ENCODE measurements at regions not wholly inside any gene's neighbourhood (a gene's known extent, or its start where the extent isn't known, plus 50 kb on each side); places are given as distances from the start of the nearest gene placed in this dataset.
A peak's percentile ranks its signal among the peaks of the same experiment; 100 is the strongest.

DNA sequence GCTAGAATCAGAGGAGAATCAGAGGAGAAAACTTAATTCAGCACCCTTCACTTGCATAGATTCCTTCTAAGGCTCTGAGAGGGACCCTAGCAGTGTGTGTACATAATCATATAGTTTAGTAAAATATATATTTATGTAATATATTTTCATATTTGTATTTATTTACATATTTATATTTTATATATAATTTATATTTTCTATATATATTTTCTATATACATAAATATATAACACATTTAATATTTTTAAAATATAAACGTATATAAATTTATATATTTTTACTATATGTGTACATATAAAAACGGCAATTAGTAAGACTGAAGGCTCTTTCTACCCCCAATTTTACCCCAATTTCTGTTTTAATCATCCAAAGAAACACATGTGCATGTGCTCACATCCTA is 80.3 kb downstream of the NXPE2 start:
- TF ChIP-seq, protein P1, sequence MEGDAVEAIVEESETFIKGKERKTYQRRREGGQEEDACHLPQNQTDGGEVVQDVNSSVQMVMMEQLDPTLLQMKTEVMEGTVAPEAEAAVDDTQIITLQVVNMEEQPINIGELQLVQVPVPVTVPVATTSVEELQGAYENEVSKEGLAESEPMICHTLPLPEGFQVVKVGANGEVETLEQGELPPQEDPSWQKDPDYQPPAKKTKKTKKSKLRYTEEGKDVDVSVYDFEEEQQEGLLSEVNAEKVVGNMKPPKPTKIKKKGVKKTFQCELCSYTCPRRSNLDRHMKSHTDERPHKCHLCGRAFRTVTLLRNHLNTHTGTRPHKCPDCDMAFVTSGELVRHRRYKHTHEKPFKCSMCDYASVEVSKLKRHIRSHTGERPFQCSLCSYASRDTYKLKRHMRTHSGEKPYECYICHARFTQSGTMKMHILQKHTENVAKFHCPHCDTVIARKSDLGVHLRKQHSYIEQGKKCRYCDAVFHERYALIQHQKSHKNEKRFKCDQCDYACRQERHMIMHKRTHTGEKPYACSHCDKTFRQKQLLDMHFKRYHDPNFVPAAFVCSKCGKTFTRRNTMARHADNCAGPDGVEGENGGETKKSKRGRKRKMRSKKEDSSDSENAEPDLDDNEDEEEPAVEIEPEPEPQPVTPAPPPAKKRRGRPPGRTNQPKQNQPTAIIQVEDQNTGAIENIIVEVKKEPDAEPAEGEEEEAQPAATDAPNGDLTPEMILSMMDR (IDR thresholded peaks at IDR 0.05; ENCODE audit: insufficient read depth, low read depth, low read length, missing control alignments): no peak

DNA sequence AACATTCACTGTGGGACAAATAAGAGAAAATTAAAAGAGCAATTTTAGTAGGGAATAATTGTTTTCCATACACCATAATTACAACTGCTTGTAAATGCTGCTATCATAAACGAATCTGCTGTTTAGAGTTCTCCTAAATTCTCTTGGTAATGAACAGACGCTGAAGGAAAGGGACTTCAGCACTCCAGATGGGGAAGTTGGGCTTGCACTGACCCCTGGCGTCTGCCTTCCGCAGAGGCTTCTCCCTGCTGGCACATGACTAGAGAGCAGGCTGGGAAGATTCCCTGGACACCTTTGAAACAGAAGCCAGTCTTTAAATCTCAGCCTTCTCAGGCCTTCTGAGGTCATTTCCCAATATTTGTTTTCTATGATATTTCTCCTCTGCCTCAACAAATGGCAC is 84.1 kb downstream of the NXPE2 start:
- no peak overlapping the region for H3K4me3 ChIP-seq (ENCODE audit: low read length)
- TF ChIP-seq, protein P1 (IDR thresholded peaks at IDR 0.05; ENCODE audit: insufficient read depth, low read depth, low read length, missing control alignments): peak; percentile 63
- DNase-seq (ENCODE audit: low read depth): peak; percentile 41

More for the DNA sequence above, 80.3 kb downstream of the NXPE2 start:
- no peak for DNase-seq (ENCODE audit: low read depth)
- no peak overlapping the region for H3K4me3 ChIP-seq (ENCODE audit: low read length)

DNA sequence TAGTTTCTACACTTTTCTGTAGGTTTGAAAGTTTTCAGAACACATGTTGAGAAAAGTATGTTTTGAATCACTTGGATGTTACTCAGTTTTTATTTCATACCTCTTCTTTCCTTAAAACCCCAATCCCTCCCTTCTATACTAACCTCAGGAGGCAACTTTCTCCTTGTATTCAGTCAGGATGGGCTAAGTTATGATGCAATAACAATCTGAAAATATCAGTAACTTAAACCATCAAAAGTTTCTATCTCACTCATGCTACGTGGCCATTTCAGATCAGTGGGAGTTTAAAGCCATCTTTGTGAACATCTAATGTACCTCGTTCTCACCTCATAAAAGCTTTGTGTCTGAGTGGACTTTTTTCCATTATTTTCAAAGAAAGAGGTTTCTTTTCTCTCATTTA is 86.2 kb downstream of the NXPE2 start:
- H3K4me3 ChIP-seq (ENCODE audit: low read length): no peak overlapping the region
- no peak for DNase-seq (ENCODE audit: low read depth)
- TF ChIP-seq, protein P1 (IDR thresholded peaks at IDR 0.05; ENCODE audit: insufficient read depth, low read depth, low read length, missing control alignments): no peak

DNA sequence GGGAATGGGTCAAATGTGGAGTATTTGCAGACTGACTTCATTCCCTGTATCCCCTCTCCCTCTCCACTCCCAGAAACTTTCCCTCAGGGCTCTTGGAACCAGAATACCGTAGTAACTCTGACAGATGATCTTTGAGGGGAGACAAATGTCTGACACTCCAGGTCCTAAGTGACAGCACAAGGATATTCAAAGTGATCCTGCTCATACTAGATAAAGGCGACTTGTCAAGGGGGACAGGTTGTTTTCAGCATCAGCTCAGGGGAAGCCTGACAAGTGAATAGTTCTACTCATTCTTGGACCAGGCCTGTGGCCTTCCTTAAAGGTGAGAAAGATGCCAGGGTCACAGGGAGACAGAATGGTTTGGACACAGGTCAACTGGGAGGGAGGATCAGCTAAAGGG is 92.8 kb downstream of the NXPE2 start:
- no peak for DNase-seq (ENCODE audit: low read depth)
- no peak overlapping the region for H3K4me3 ChIP-seq (ENCODE audit: low read length)
- TF ChIP-seq, protein P1 (IDR thresholded peaks at IDR 0.05; ENCODE audit: insufficient read depth, low read depth, low read length, missing control alignments): no peak

DNA sequence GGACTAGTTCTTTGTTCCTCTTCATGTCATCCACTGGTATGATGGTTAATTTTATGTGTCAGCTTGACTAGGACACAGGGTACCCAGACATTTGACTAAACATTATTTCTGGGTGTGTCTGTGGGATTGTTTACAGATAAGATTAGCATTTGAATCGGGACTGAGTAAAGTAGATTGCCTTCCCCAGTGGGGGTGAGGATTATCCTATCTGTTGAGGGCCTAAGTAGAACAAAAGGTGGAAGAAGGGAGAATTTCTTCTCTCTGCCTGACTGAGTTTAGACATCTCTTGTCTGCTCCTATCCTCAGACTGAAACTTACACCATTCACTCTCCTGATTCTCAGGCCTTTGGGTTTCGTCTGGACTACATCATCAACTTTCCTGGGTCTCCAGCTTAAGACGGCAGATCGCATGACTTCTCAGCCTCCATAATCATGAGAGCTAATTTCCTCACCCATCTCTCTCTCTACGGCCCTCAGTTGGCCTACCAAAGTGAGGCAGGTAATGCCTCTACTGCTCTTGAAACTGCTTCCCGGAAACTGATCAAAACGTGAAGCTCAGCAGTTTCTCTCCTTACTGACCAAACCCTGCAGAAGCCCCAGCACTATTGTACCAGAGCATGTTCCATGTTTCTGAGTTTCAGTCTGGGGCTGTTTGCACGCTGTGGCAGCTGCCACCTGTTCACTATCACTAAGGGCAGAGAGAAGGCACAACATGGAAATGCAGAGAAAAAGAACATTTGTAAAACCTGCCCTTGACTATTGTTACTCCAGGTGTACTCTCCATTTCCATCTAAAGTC is 95.4 kb downstream of the NXPE2 start:
- no peak for DNase-seq (ENCODE audit: low read depth)

DNA sequence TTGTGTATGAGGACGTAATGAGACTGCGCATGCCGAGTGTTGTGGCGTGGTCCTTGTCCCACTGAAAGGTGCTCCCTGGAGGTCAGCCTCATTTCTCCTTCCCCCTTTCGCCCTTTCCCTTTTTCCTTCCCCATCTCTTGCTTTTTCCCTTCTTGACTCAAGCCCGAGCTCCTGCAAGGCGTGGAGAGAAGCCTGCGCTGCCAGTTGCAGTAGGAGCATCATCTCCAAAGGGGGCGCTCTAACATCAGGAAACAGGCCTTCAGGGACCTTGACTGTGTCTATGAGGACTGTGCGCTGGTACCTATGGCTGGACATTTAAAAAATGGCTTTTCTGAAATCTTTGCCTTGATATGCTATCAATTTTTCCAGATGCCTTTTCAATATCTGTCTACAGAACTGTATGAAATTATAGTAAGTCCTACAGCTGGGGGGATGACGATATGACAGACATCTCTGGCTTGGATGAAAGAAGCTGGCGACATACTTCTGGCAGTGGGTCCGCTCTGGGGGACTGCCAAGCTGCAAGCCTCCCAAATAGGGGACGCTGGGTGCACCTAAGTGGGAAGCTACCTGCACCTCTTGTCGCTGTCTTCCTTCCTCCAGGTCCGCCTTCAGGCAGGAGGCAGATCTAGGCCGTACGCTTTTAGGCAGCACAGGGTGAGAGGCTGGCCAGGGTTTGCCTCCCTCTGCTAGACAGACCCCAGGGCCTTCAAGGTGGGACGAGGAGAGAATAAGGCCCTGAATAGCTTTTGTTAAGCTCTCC is 96.5 kb downstream of the NXPE2 start:
- no peak overlapping the region for H3K4me3 ChIP-seq (ENCODE audit: low read length)
- peak; percentile 1 for DNase-seq (ENCODE audit: low read depth)
- TF ChIP-seq, protein P1 (IDR thresholded peaks at IDR 0.05; ENCODE audit: insufficient read depth, low read depth, low read length, missing control alignments): peak; percentile 29

More for the DNA sequence above, 95.4 kb downstream of the NXPE2 start:
- no peak overlapping the region for H3K4me3 ChIP-seq (ENCODE audit: low read length)
- TF ChIP-seq, protein P1 (IDR thresholded peaks at IDR 0.05; ENCODE audit: insufficient read depth, low read depth, low read length, missing control alignments): no peak

All from epithelial cell of esophagus (primary cell).